Aorta (tissue), 5 donors: ENCODE measurements at regions not wholly inside any gene's neighbourhood (a gene's known extent, or its start where the extent isn't known, plus 50 kb on each side); places are given as distances from the start of the nearest gene placed in this dataset.

Experiments used
- ATAC-seq: fragments of 200-7000 bp; cut with Tn5 transposase; one replicate; pipeline ENCODE4 v1.9.1; 2022; ENCODE audit warnings: moderate library complexity; ENCODE audit not compliant: low FRiP score
- DNase-seq, 2 donors: peaks; one replicate each; pipeline ENCODE4 v3.0.0-alpha.2; 2020
- H3K27ac ChIP-seq, 2 donors: one replicate each; pipeline ENCODE4 v1.5.1; 2013; ENCODE audit warnings: low read length in 2 of 2, mild to moderate bottlenecking in 2 of 2, moderate library complexity in 2 of 2, control low read depth in 1 of 2, inconsistent platforms in 1 of 2, low read depth in 1 of 2
- H3K27me3 ChIP-seq, 2 donors: one replicate each; pipeline ENCODE4 v1.6.1; 2013; ENCODE audit warnings: control low read depth in 1 of 2, low read length in 1 of 2, mild to moderate bottlenecking in 1 of 2, moderate library complexity in 1 of 2; ENCODE audit not compliant: insufficient read depth in 2 of 2, control insufficient read depth in 1 of 2
- H3K36me3 ChIP-seq, 2 donors: one replicate each; pipeline ENCODE4 v1.6.1; 2013; ENCODE audit warnings: control low read depth in 1 of 2, low read length in 1 of 2, mild to moderate bottlenecking in 1 of 2; ENCODE audit not compliant: insufficient read depth in 2 of 2, control insufficient read depth in 1 of 2
- H3K4me1 ChIP-seq, 2 donors: one replicate each; pipeline ENCODE4 v1.6.1; 2013; ENCODE audit warnings: low read length in 2 of 2, control low read depth in 1 of 2, mild to moderate bottlenecking in 1 of 2, moderate library complexity in 1 of 2; ENCODE audit not compliant: insufficient read depth in 2 of 2, control insufficient read depth in 1 of 2
- H3K4me3 ChIP-seq, 2 donors: one replicate each; pipeline ENCODE4 v1.5.1; 2013; ENCODE audit warnings: low read length in 2 of 2, control low read depth in 1 of 2, mild to moderate bottlenecking in 1 of 2
- H3K9me3 ChIP-seq: one replicate; pipeline ENCODE4 v1.6.1; 2013; ENCODE audit warnings: mild to moderate bottlenecking, low read length; ENCODE audit not compliant: control insufficient read depth
- WGBS, 2 donors: extraction: QIAGEN DNeasy Blood & Tissue Kit; methylation state at CpG; one replicate each; pipeline ENCODE4 v1.1.7; 2013; 5-methylcytosine and 5-hydroxymethylcytosine counted together
- intact Hi-C, 2 donors: fragments of 100-400 bp; cut with DNase I; formaldehyde crosslinking; loops; one replicate each; pipeline versions ENCODE4 v1.14.2 to v1.15.0; 2022
- donor health status: healthy with polysubstance abuse.
- donor health status: Bipolar disorder and iron deficiency.
- donor health status: DM: no; HTN: no; CAD: no.
- donor health status: DM: no; HTN: no; CAD: no.
- donor health status: DM: yes; HTN: yes; CAD: no.

DNA sequence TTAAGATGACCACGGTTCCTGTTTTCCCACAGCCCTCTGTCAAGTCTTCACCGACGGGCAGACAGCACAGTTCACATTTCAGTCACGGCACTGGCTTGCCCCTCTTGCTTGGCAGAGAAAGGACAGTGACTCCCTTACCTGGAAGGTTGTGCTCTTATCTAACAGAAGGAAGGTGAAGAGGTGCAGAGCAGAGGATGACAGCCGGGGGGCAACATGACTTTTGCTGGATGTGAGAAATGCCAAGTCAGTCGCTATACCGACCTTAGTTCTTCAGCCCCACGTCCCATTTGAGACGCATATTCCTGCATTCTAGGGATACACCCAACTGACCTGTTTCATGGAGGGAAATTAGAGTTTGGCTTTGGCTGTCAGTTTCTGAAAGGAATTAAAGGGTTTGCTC, 492.3 kb downstream of the NPIPA7 start:
- Histone ChIP-seq H3K36me3 (no peaks in the 10 kb centered on the region), H3K27me3 (no peaks in the 10 kb centered on the region), H3K4me3 (no peak overlapping the region), H3K4me1 (no peaks in the 10 kb centered on the region), H3K9me3 (no peaks in the 10 kb centered on the region), H3K27ac (no peak overlapping the region)
- ATAC-seq (no peak), DNase-seq (no peak)
- 54 to 57% methylated on average over 9 of the region's 9 CpGs for WGBS, 2 donors
- intact Hi-C loops, result no loop called here

GRCh38 chr16:16877061-16877460, 498.1 kb downstream of the NPIPA7 start:
- no peak for DNase-seq
- WGBS, 2 donors, result 82 to 85% methylated on average over 2 of the region's 2 CpGs
- H3K9me3 ChIP-seq, result no peaks in the 10 kb centered on the region
- intact Hi-C loops, result no loop called here
- H3K4me1 ChIP-seq, result no peaks in the 10 kb centered on the region
- no peak for ATAC-seq
- no peaks in the 10 kb centered on the region for H3K36me3 ChIP-seq
- H3K27ac ChIP-seq, result no peak overlapping the region
- no peak overlapping the region for H3K4me3 ChIP-seq
- H3K27me3 ChIP-seq, result no peaks in the 10 kb centered on the region

- H3K9me3 ChIP-seq, result no peaks in the 10 kb centered on the region
- no peak overlapping the region for H3K4me3 ChIP-seq
- intact Hi-C loops, result no loop called here
- DNase-seq (no peak), ATAC-seq (no peak)
- 62 to 77% methylated on average over 8 of the region's 8 CpGs for WGBS, 2 donors
- H3K4me1 ChIP-seq, result no peaks in the 10 kb centered on the region
- no peaks in the 10 kb centered on the region for H3K36me3 ChIP-seq
- H3K27me3 ChIP-seq, result no peaks in the 10 kb centered on the region
- no peak overlapping the region for H3K27ac ChIP-seq
These were observed 500.8 kb downstream of the NPIPA7 start for GRCh38 chr16:16879567-16880251.

DNA sequence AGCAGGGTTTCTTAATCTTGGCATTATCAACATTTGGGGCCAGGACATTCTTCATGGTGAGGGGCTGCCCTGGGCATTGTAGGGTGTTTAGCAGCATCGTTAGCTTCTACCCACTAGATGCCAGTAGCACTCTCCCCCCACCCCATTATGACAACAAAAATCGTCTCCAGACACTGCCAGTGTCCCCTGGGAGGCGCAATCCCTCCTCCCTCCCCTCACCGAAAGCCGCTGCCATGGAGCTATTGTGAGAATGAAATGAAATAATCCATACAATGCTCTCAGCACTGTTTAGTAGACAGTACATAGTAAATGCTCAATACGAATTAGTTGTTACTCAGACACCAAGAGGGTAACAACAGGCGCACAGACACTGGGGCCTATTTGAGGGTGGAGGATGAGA, 502.9 kb downstream of the NPIPA7 start:
- Histone ChIP-seq H3K36me3 (no peaks in the 10 kb centered on the region), H3K27me3 (no peaks in the 10 kb centered on the region), H3K4me3 (no peak overlapping the region), H3K4me1 (no peaks in the 10 kb centered on the region), H3K9me3 (no peaks in the 10 kb centered on the region), H3K27ac (no peak overlapping the region)
- DNase-seq (no peak), ATAC-seq (no peak)
- WGBS, 2 donors, result 56 to 61% methylated on average over 7 of the region's 7 CpGs
- intact Hi-C loops, result no loop called here

DNA sequence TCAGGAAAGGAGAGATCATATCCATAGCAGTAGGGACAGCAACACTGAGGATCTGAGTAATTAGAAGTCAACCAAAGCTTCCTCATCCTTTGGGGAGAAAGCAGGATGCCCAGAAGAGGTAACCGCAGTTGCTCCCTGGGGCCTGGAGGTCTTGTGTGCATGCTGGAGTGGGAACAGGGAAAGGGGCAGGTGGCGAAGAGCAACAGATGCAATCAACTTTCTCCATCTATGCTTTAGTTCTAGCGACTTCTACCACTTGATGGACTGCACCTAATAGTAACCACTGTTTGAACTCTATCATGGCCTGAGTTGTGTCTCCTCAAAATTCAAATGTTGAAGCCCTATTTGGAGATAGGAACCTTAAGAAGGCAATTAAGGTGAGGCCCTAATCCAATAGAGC, 503.8 kb downstream of the NPIPA7 start:
- intact Hi-C loops, result no loop called here
- Histone ChIP-seq H3K4me1 (no peaks in the 10 kb centered on the region), H3K27ac (no peak overlapping the region), H3K36me3 (no peaks in the 10 kb centered on the region), H3K9me3 (no peaks in the 10 kb centered on the region), H3K27me3 (no peaks in the 10 kb centered on the region), H3K4me3 (no peak overlapping the region)
- DNase-seq (no peak), ATAC-seq (no peak)
- WGBS, 2 donors, result 84 to 94% methylated on average over 3 of the region's 3 CpGs

DNA sequence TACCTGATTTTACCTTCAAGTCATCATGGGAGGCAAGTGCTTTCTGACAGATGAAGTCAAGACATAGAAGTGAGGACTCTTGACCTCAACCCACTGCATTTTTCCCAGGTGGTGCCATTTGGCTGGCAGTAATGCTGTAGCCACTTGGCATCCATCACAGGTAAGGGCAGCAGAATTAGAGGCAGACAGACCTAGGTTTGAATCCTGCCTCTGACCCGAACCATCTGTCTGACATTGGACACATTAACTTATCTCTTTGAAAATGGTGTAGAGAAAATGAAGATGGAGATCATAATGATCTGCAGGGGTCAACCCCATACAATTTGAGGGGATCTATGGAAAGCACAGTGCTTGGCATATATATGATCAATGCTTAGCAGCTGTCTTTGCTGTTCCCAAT, 505.5 kb downstream of the NPIPA7 start:
- H3K36me3 ChIP-seq, result no peaks in the 10 kb centered on the region
- intact Hi-C loops, result no loop called here
- H3K27me3 ChIP-seq, result no peaks in the 10 kb centered on the region
- H3K4me1 ChIP-seq, result no peaks in the 10 kb centered on the region
- WGBS, 2 donors, result 84 to 86% methylated on average over 1 of the region's 1 CpG
- no peak for ATAC-seq
- no peak for DNase-seq
- H3K9me3 ChIP-seq, result no peaks in the 10 kb centered on the region
- H3K27ac ChIP-seq, result no peak overlapping the region
- H3K4me3 ChIP-seq, result no peak overlapping the region

- intact Hi-C loops, result no loop called here
- Histone ChIP-seq H3K4me1 (no peaks in the 10 kb centered on the region), H3K36me3 (no peaks in the 10 kb centered on the region), H3K27me3 (no peaks in the 10 kb centered on the region), H3K27ac (no peak overlapping the region), H3K4me3 (no peak overlapping the region), H3K9me3 (no peaks in the 10 kb centered on the region)
- no peak for ATAC-seq
- no peak for DNase-seq
- WGBS, 2 donors, result 87 to 90% methylated on average over 4 of the region's 4 CpGs
These were observed 508.3 kb downstream of the NPIPA7 start for GRCh38 chr16:16887193-16887592.

- H3K27me3 ChIP-seq, result no peaks in the 10 kb centered on the region
- DNase-seq (no peak), ATAC-seq (no peak)
- no peak overlapping the region for H3K4me3 ChIP-seq
- no peak overlapping the region for H3K27ac ChIP-seq
- no peaks in the 10 kb centered on the region for H3K36me3 ChIP-seq
- 59 to 62% methylated on average over 2 of the region's 2 CpGs for WGBS, 2 donors
- intact Hi-C loops, result no loop called here
- no peaks in the 10 kb centered on the region for H3K9me3 ChIP-seq
- no peaks in the 10 kb centered on the region for H3K4me1 ChIP-seq
These were observed 512.0 kb downstream of the NPIPA7 start for GRCh38 chr16:16890964-16891363.

GRCh38 chr16:16904601-16905000, 525.7 kb downstream of the NPIPA7 start:
- intact Hi-C loops, result no loop called here
- Histone ChIP-seq H3K4me1 (no peaks in the 10 kb centered on the region), H3K36me3 (no peaks in the 10 kb centered on the region), H3K27me3 (no peaks in the 10 kb centered on the region), H3K4me3 (no peak overlapping the region), H3K27ac (no peak overlapping the region), H3K9me3 (no peaks in the 10 kb centered on the region)
- 70 to 83% methylated on average over 1 of the region's 1 CpG for WGBS, 2 donors
- ATAC-seq (no peak), DNase-seq (no peak)
